ENCODE measurements at regions not wholly inside any gene's neighbourhood (a gene's known extent, or its start where the extent isn't known, plus 50 kb on each side); places are given as distances from the start of the nearest gene placed in this dataset.

- TF ChIP-seq CTCF (IDR thresholded peaks at IDR 0.05; ENCODE audit: extremely low read depth, missing control alignments): no peak
- DNase-seq (ENCODE audit: low spot score): no peak
These were observed 181.7 kb upstream of the RHOBTB1 start for GRCh38 chr10:61125560-61126170.

- DNase-seq (ENCODE audit: low spot score): no peak
- TF ChIP-seq CTCF (IDR thresholded peaks at IDR 0.05; ENCODE audit: extremely low read depth, missing control alignments): no peak
These were observed 181.0 kb upstream of the RHOBTB1 start for GRCh38 chr10:61124756-61125530.

GRCh38 chr10:61120805-61121204 lies 176.8 kb upstream of the RHOBTB1 start:
- DNase-seq (ENCODE audit: low spot score): peak; percentile 4
- no peak for TF ChIP-seq CTCF (IDR thresholded peaks at IDR 0.05; ENCODE audit: extremely low read depth, missing control alignments)

GRCh38 chr10:61119573-61119972 lies 175.6 kb upstream of the RHOBTB1 start:
- TF ChIP-seq CTCF (IDR thresholded peaks at IDR 0.05; ENCODE audit: extremely low read depth, missing control alignments): no peak
- DNase-seq (ENCODE audit: low spot score): no peak

GRCh38 chr10:61115897-61116296 lies 171.9 kb upstream of the RHOBTB1 start:
- no peak for TF ChIP-seq CTCF (IDR thresholded peaks at IDR 0.05; ENCODE audit: extremely low read depth, missing control alignments)
- no peak for DNase-seq (ENCODE audit: low spot score)

- TF ChIP-seq CTCF (IDR thresholded peaks at IDR 0.05; ENCODE audit: extremely low read depth, missing control alignments): no peak
These were observed 168.8 kb upstream of the RHOBTB1 start for GRCh38 chr10:61112771-61113170.

GRCh38 chr10:61110936-61111335 lies 167.0 kb upstream of the RHOBTB1 start:
- no peak for TF ChIP-seq CTCF (IDR thresholded peaks at IDR 0.05; ENCODE audit: extremely low read depth, missing control alignments)
- no peak for DNase-seq (ENCODE audit: low spot score)

More at GRCh38 chr10:61112771-61113170, 168.8 kb upstream of the RHOBTB1 start:
- no peak for DNase-seq (ENCODE audit: low spot score)
